ENCODE measurements at regions not wholly inside any gene's neighbourhood (a gene's known extent, or its start where the extent isn't known, plus 50 kb on each side); places are given as distances from the start of the nearest gene placed in this dataset.

DNA sequence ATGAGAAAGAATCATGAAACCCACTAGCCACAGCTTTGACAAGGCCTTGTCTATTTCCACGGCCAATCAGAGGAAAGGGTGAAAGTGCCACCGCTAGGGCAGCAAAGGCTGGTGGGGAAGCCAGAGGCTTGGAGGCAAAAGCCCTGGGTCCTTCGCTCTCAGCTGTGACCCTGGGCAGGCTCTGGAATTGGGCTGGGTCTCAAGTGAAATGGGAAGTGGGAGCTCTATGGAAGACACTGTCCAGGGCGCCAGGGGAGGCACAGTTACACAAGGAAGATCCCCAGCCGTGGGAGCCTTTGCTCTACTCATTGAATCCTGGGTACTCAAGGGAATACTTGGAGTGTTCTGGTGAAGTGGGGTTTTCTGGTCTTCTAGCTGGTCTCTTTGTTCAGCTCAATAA, 136.2 kb downstream of the ASB7 start:
- H3K4me3 ChIP-seq (ENCODE audit: low read length, poor library complexity, severe bottlenecking), result no peak overlapping the region
- TF ChIP-seq, protein P1, sequence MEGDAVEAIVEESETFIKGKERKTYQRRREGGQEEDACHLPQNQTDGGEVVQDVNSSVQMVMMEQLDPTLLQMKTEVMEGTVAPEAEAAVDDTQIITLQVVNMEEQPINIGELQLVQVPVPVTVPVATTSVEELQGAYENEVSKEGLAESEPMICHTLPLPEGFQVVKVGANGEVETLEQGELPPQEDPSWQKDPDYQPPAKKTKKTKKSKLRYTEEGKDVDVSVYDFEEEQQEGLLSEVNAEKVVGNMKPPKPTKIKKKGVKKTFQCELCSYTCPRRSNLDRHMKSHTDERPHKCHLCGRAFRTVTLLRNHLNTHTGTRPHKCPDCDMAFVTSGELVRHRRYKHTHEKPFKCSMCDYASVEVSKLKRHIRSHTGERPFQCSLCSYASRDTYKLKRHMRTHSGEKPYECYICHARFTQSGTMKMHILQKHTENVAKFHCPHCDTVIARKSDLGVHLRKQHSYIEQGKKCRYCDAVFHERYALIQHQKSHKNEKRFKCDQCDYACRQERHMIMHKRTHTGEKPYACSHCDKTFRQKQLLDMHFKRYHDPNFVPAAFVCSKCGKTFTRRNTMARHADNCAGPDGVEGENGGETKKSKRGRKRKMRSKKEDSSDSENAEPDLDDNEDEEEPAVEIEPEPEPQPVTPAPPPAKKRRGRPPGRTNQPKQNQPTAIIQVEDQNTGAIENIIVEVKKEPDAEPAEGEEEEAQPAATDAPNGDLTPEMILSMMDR (conservative IDR thresholded peaks at IDR 0.05; ENCODE audit: low read length), result no peak
- no peak for TF ChIP-seq EZH2phosphoT487 (IDR thresholded peaks at IDR 0.05; ENCODE audit: borderline replicate concordance)

DNA sequence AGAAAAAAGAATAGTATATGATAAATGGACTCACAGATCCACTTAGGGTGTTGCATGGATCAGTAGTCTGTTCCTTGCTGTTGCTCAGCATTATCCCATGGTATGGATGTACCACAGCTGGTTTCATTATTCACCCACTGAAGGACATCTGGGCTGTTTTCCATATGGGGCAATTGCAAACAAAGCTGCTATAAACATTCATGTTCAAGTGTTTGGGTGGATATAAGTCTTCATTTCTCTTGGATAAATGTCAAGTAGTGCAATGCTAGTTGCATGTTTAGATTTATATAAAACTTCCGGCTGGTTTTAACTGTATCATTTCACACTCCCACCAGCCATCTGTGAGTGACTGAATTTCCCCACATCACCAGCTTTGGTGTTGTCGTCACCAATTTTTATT, 137.7 kb downstream of the ASB7 start:
- Histone ChIP-seq H3K9me3 (ENCODE audit: insufficient read depth, low read depth, low read length) (no peaks in the 10 kb centered on the region), H3K9ac (ENCODE audit: low read depth, low read length, poor library complexity, severe bottlenecking) (no peak overlapping the region), H3K4me2 (ENCODE audit: low read depth, low read length, poor library complexity, severe bottlenecking) (no peak overlapping the region), H3F3A (ENCODE audit: low read depth) (no peaks in the 10 kb centered on the region), H3K79me2 (ENCODE audit: insufficient read depth, low read length) (no peaks in the 10 kb centered on the region), H4K20me1 (ENCODE audit: insufficient read depth, low read length, poor library complexity, severe bottlenecking) (no peaks in the 10 kb centered on the region), H3K9me2 (replicated peaks; ENCODE audit: low read depth, low read length) (no peaks in the 10 kb centered on the region), H3K36me3 (ENCODE audit: insufficient read depth, low read length) (no peaks in the 10 kb centered on the region), H3K4me3 (ENCODE audit: low read length, poor library complexity, severe bottlenecking) (no peak overlapping the region), H3K27me3 (ENCODE audit: insufficient read depth, low read length, poor library complexity, severe bottlenecking) (no peaks in the 10 kb centered on the region), H2AFZ (ENCODE audit: low read length) (no peak overlapping the region; the same call in 1 of the 2 replicates), H3K4me1 (ENCODE audit: insufficient read depth, low read length, poor library complexity, severe bottlenecking) (peaks cover 11% of the 10 kb centered on the region)
- TF ChIP-seq, protein P1 (conservative IDR thresholded peaks at IDR 0.05; ENCODE audit: low read length), result no peak
- no peak for TF ChIP-seq EZH2phosphoT487 (IDR thresholded peaks at IDR 0.05; ENCODE audit: borderline replicate concordance)

More for the DNA sequence above, 136.2 kb downstream of the ASB7 start:
- H3K9me3 ChIP-seq (ENCODE audit: insufficient read depth, low read depth, low read length), result no peaks in the 10 kb centered on the region
- no peaks in the 10 kb centered on the region for H3K79me2 ChIP-seq (ENCODE audit: insufficient read depth, low read length)
- H3F3A ChIP-seq (ENCODE audit: low read depth), result no peaks in the 10 kb centered on the region
- no peak overlapping the region for H3K9ac ChIP-seq (ENCODE audit: low read depth, low read length, poor library complexity, severe bottlenecking)
- H3K4me1 ChIP-seq (ENCODE audit: insufficient read depth, low read length, poor library complexity, severe bottlenecking), result peaks cover 11% of the 10 kb centered on the region
- H3K4me2 ChIP-seq (ENCODE audit: low read depth, low read length, poor library complexity, severe bottlenecking), result no peak overlapping the region
- H3K9me2 ChIP-seq (replicated peaks; ENCODE audit: low read depth, low read length), result no peaks in the 10 kb centered on the region
- H2AFZ ChIP-seq (ENCODE audit: low read length), result no peak overlapping the region
- H3K27me3 ChIP-seq (ENCODE audit: insufficient read depth, low read length, poor library complexity, severe bottlenecking), result no peaks in the 10 kb centered on the region
- no peaks in the 10 kb centered on the region for H3K36me3 ChIP-seq (ENCODE audit: insufficient read depth, low read length)
- no peaks in the 10 kb centered on the region for H4K20me1 ChIP-seq (ENCODE audit: insufficient read depth, low read length, poor library complexity, severe bottlenecking)

DNA sequence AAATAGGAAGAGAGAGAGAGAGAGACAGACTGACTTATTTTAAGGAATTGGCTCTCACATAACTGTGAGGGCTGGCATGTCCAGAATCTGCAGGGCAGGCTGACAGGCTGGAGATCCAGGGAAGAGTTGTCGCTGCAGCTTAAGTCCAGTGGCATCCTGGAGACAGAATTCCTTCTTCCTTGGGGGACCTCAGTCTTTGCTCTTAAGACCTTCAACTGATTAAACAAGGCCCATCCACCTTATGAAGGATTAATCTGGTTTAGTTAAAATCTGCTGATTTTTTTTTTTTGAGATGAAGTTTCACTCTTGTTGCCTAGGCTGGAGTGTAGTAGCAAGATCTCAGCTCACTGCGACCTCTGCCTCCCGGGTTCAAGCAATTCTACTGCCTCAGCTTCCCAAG, 128.0 kb upstream of the ALDH1A3 start:
- Histone ChIP-seq H3K9ac (ENCODE audit: low read depth, low read length, poor library complexity, severe bottlenecking) (no peak overlapping the region), H3K79me2 (ENCODE audit: insufficient read depth, low read length) (no peaks in the 10 kb centered on the region), H2AFZ (ENCODE audit: low read length) (no peak overlapping the region), H3K4me3 (ENCODE audit: low read length, poor library complexity, severe bottlenecking) (no peak overlapping the region), H3K27me3 (ENCODE audit: insufficient read depth, low read length, poor library complexity, severe bottlenecking) (no peaks in the 10 kb centered on the region), H3K4me1 (ENCODE audit: insufficient read depth, low read length, poor library complexity, severe bottlenecking) (no peaks in the 10 kb centered on the region), H3F3A (ENCODE audit: low read depth) (no peaks in the 10 kb centered on the region), H3K9me3 (ENCODE audit: insufficient read depth, low read depth, low read length) (peaks cover 8% of the 10 kb centered on the region; the same call in 1 of the 2 replicates), H3K36me3 (ENCODE audit: insufficient read depth, low read length) (no peaks in the 10 kb centered on the region), H3K9me2 (replicated peaks; ENCODE audit: low read depth, low read length) (no peaks in the 10 kb centered on the region), H4K20me1 (ENCODE audit: insufficient read depth, low read length, poor library complexity, severe bottlenecking) (no peaks in the 10 kb centered on the region), H3K4me2 (ENCODE audit: low read depth, low read length, poor library complexity, severe bottlenecking) (no peak overlapping the region)
- TF ChIP-seq, protein P1 (conservative IDR thresholded peaks at IDR 0.05; ENCODE audit: low read length), result no peak
